ENCODE measurements at regions not wholly inside any gene's neighbourhood (a gene's known extent, or its start where the extent isn't known, plus 50 kb on each side); places are given as distances from the start of the nearest gene placed in this dataset.
"Not testable (repeated sequence)": the region's sequence is repeated elsewhere in the genome, so short reads cannot be mapped to it uniquely, and the experiment has no call there.

GRCh38 chr5:18999478-18999877 is 988.5 kb downstream of the CDH18 start:
- DNase-seq = no peak

- DNase-seq = no peak
These were observed 986.9 kb downstream of the CDH18 start for GRCh38 chr5:19001054-19001453.

- DNase-seq = no peak
These were observed 986.5 kb downstream of the CDH18 start for GRCh38 chr5:19001539-19001938.

- no peak for DNase-seq
These were observed 985.9 kb downstream of the CDH18 start for GRCh38 chr5:19002111-19002510.

- DNase-seq = no peak
These were observed 969.2 kb downstream of the CDH18 start for GRCh38 chr5:19018822-19019221.

GRCh38 chr5:19031491-19031890 is 956.5 kb downstream of the CDH18 start:
- DNase-seq = no peak

GRCh38 chr5:19035816-19036215 is 952.2 kb downstream of the CDH18 start:
- DNase-seq = no peak

- DNase-seq = no peak
These were observed 945.9 kb downstream of the CDH18 start for GRCh38 chr5:19042106-19042505.

- DNase-seq = no peak
These were observed 943.7 kb downstream of the CDH18 start for GRCh38 chr5:19044311-19044710.

- DNase-seq = no peak
These were observed 942.9 kb downstream of the CDH18 start for GRCh38 chr5:19044931-19045695.

GRCh38 chr5:19047277-19047676 is 940.7 kb downstream of the CDH18 start:
- DNase-seq = no peak

GRCh38 chr5:19048726-19049125 is 939.3 kb downstream of the CDH18 start:
- DNase-seq = no peak

GRCh38 chr5:19058216-19058615 is 929.8 kb downstream of the CDH18 start:
- DNase-seq = no peak

GRCh38 chr5:19064094-19064493 is 923.9 kb downstream of the CDH18 start:
- DNase-seq = no peak

- no peak for DNase-seq
These were observed 920.3 kb downstream of the CDH18 start for GRCh38 chr5:19067741-19068140.

- DNase-seq = no peak
These were observed 889.6 kb downstream of the CDH18 start for GRCh38 chr5:19098434-19098833.

GRCh38 chr5:19099195-19099594 is 888.8 kb downstream of the CDH18 start:
- DNase-seq = no peak

GRCh38 chr5:19104948-19105347 is 883.1 kb downstream of the CDH18 start:
- no peak for DNase-seq

- no peak for DNase-seq
These were observed 865.1 kb downstream of the CDH18 start for GRCh38 chr5:19122923-19123322.

GRCh38 chr5:19125956-19126713 is 861.9 kb downstream of the CDH18 start:
- no peak for DNase-seq

GRCh38 chr5:19140276-19140675 is 847.7 kb downstream of the CDH18 start:
- DNase-seq = no peak

- not testable (repeated sequence) for DNase-seq
These were observed 846.0 kb downstream of the CDH18 start for GRCh38 chr5:19141937-19142524.

- not testable (repeated sequence) for DNase-seq
These were observed 845.1 kb downstream of the CDH18 start for GRCh38 chr5:19142713-19143414.

All from activated CD4-positive, CD25-positive, alpha-beta regulatory T cell (primary cell).